HCT116 (cell line): ENCODE measurements at regions not wholly inside any gene's neighbourhood (a gene's known extent, or its start where the extent isn't known, plus 50 kb on each side); places are given as distances from the start of the nearest gene placed in this dataset.

Source experiments
- ATAC-seq: fragments of 200-7000 bp; cut with Tn5 transposase; 2 replicates; pipeline ENCODE4 v1.9.1; 2020; ENCODE audit warnings: mild to moderate bottlenecking, moderate library complexity
- BruUV-seq: library from RNA; stranded (reverse); fragments of 400-500 nt; replicated peaks from 2 replicates; lab custom pipeline; 2021; lab: Mats Ljungman, UMichigan
- CTCF ChIA-PET: fragments of 300-600 bp; sonication (Branson Sonifier 250); formaldehyde crosslinking; loops from one replicate; lab custom pipeline; 2021; ENCODE audit warnings: antibody characterized with exemption; lab: Charles Lee
- POLR2A ChIA-PET: fragments of 300-600, 350-600 bp; sonication (Branson Sonifier 250); formaldehyde crosslinking; loops from one replicate; lab custom pipeline; 2021; ENCODE audit warnings: antibody characterized with exemption; lab: Charles Lee
- RAD21 ChIA-PET, 2 experiments: fragments of 300-600 bp; sonication (Branson Sonifier 250); formaldehyde crosslinking; loops; one replicate each; lab custom pipeline; 2023; ENCODE audit warnings: low total read pairs in 2 of 2; ENCODE audit not compliant: uncharacterized antibody in 2 of 2, unreplicated experiment in 2 of 2, low non-redundant PET in 1 of 2; lab: Charles Lee
- DNase-seq: peaks from one replicate; pipeline ENCODE4 v3.0.0-alpha.2; 2010; ENCODE audit warnings: low read depth, low spot score
- H2AFZ ChIP-seq: fragments of 200-600 bp; shearing (Covaris generic), sonication (generic); 2 replicates; pipeline ENCODE4 v1.6.1; 2017; ENCODE audit warnings: low read depth, mixed run types, mixed read lengths, antibody characterized with exemption, low read length; ENCODE audit not compliant: poor library complexity, severe bottlenecking
- H3K27ac ChIP-seq: 2 replicates; pipeline ENCODE4 v1.5.1; 2012; ENCODE audit warnings: low read depth, low read length
- H3K27me3 ChIP-seq: fragments of 200-600 bp; sonication (generic); 2 replicates; pipeline ENCODE4 v1.6.1; 2016; ENCODE audit warnings: mixed run types, low read length, mixed read lengths; ENCODE audit not compliant: insufficient read depth
- H3K36me3 ChIP-seq, 2 experiments: fragments of 200-500 bp in 1 of 2; fragments of 200-600 bp in 1 of 2; sonication (Bioruptor generic) in 1 of 2; sonication (generic) in 1 of 2; 2 replicates each; pipeline versions ENCODE4 v1.5.1 to v1.6.1; 2014 to 2016; ENCODE audit warnings: low read length in 2 of 2, inconsistent platforms in 1 of 2, mixed read lengths in 1 of 2, mixed run types in 1 of 2; ENCODE audit not compliant: insufficient read depth in 2 of 2, control insufficient read depth in 1 of 2
- H3K4me1 ChIP-seq, 2 experiments: fragments of 200-600 bp in 1 of 2; sonication (generic) in 1 of 2; 2 replicates each; pipeline versions ENCODE4 v1.5.1 to v1.6.1; 2012 to 2017; ENCODE audit warnings: low read length in 2 of 2, inconsistent platforms in 1 of 2, mild to moderate bottlenecking in 1 of 2, mixed read lengths in 1 of 2, mixed run types in 1 of 2, moderate library complexity in 1 of 2; ENCODE audit not compliant: insufficient read depth in 2 of 2, control insufficient read depth in 1 of 2
- H3K4me2 ChIP-seq: fragments of 200-600 bp; sonication (generic); 2 replicates; pipeline ENCODE4 v1.6.1; 2017; ENCODE audit warnings: mixed run types, low read length, mixed read lengths
- H3K4me3 ChIP-seq, 2 experiments: fragments of 200-600 bp in 1 of 2; sonication (generic) in 1 of 2; replicated peaks in 1 of 2; 2 replicates each; pipeline ENCODE4 v1.5.1; 2011 to 2016; ENCODE audit warnings: low read length in 2 of 2, control low read depth in 1 of 2, low read depth in 1 of 2, mild to moderate bottlenecking in 1 of 2, mixed read lengths in 1 of 2, mixed run types in 1 of 2
- H3K79me2 ChIP-seq: fragments of 200-600 bp; sonication (generic); 2 replicates; pipeline ENCODE4 v1.6.1; 2017; ENCODE audit warnings: mild to moderate bottlenecking, mixed run types, low read length, moderate library complexity, mixed read lengths; ENCODE audit not compliant: insufficient read depth
- H3K9ac ChIP-seq: fragments of 200-600 bp; sonication (generic); 2 replicates; pipeline ENCODE4 v1.6.1; 2016; ENCODE audit warnings: low read length, mixed read lengths
- H3K9me2 ChIP-seq: fragments of 200-600 bp; sonication (generic), shearing (Covaris generic); 2 replicates; pipeline ENCODE4 v1.6.1; 2017; ENCODE audit warnings: mixed run types, mild to moderate bottlenecking, moderate library complexity; ENCODE audit not compliant: insufficient read depth
- H3K9me3 ChIP-seq, 2 experiments: fragments of 200-500 bp in 1 of 2; fragments of 200-600 bp in 1 of 2; sonication (Bioruptor generic) in 1 of 2; sonication (generic) in 1 of 2; 2 replicates each; pipeline ENCODE4 v1.6.1; 2014 to 2017; ENCODE audit warnings: low read length in 2 of 2, mixed read lengths in 2 of 2, inconsistent platforms in 1 of 2, low read depth in 1 of 2, mild to moderate bottlenecking in 1 of 2, mixed run types in 1 of 2, moderate library complexity in 1 of 2; ENCODE audit not compliant: control insufficient read depth in 1 of 2, insufficient read depth in 1 of 2
- H4K20me1 ChIP-seq: fragments of 200-600 bp; sonication (generic), shearing (Covaris generic); 2 replicates; pipeline ENCODE4 v1.6.1; 2017; ENCODE audit warnings: mixed run types, mild to moderate bottlenecking, moderate library complexity; ENCODE audit not compliant: insufficient read depth
- ATF3 ChIP-seq: IDR thresholded peaks from 2 replicates; pipeline ENCODE4 v1.6.1; 2012
- CBX3 ChIP-seq: IDR thresholded peaks from 2 replicates; pipeline ENCODE4 v1.6.1; 2012; ENCODE audit warnings: low read depth
- CEBPB ChIP-seq: IDR thresholded peaks from 2 replicates; pipeline ENCODE4 v1.6.1; 2012; ENCODE audit warnings: low read depth
- CTCF ChIP-seq, 3 experiments: fragments of 200-600 bp in 1 of 3; sonication (generic) in 1 of 3; IDR thresholded peaks in 2 of 3; conservative IDR thresholded peaks in 1 of 3; 2 replicates each; pipeline ENCODE4 v1.5.1; 2012 to 2017; ENCODE audit warnings: low read depth in 2 of 3, low read length in 2 of 3, antibody characterized with exemption in 1 of 3, borderline replicate concordance in 1 of 3, control low read depth in 1 of 3, mild to moderate bottlenecking in 1 of 3, mixed read lengths in 1 of 3, mixed run types in 1 of 3, moderate library complexity in 1 of 3; ENCODE audit not compliant: insufficient read depth in 1 of 3
- EZH2 ChIP-seq: fragments of 200-600 bp; sonication (generic); IDR thresholded peaks from 2 replicates; pipeline ENCODE4 v1.6.1; 2017; ENCODE audit warnings: antibody characterized with exemption, mixed run types
- EZH2phosphoT487 ChIP-seq: fragments of 200-600 bp; IDR thresholded peaks from 2 replicates; pipeline ENCODE4 v1.6.1; 2018; ENCODE audit warnings: antibody characterized with exemption, borderline replicate concordance
- FOSL1 ChIP-seq: IDR thresholded peaks from 2 replicates; pipeline ENCODE4 v1.6.1; 2012; ENCODE audit warnings: low read depth
- JUND ChIP-seq: IDR thresholded peaks from 2 replicates; pipeline ENCODE4 v1.6.1; 2012
- MAX ChIP-seq: IDR thresholded peaks from 2 replicates; pipeline ENCODE4 v1.6.1; 2012
- POLR2A ChIP-seq: IDR thresholded peaks from 2 replicates; pipeline ENCODE4 v1.7.0; 2011; ENCODE audit warnings: borderline replicate concordance; ENCODE audit not compliant: insufficient read depth, insufficient read length; ENCODE audit errors: extremely low read depth
- SIN3A ChIP-seq: IDR thresholded peaks from 2 replicates; pipeline ENCODE4 v1.6.1; 2012; ENCODE audit warnings: low read depth
- SP1 ChIP-seq: IDR thresholded peaks from 2 replicates; pipeline ENCODE4 v1.6.1; 2012; ENCODE audit warnings: low read depth
- YY1 ChIP-seq: IDR thresholded peaks from 2 replicates; pipeline ENCODE4 v1.6.1; 2011; ENCODE audit warnings: low read length, low read depth, moderate library complexity, mild to moderate bottlenecking; ENCODE audit not compliant: insufficient replicate concordance; ENCODE audit errors: extremely low read depth
- ZBTB33 ChIP-seq: IDR thresholded peaks from 2 replicates; pipeline ENCODE4 v1.6.1; 2011; ENCODE audit warnings: mild to moderate bottlenecking, low read length, moderate library complexity; ENCODE audit not compliant: insufficient replicate concordance; ENCODE audit errors: extremely low read depth
- ZNF274 ChIP-seq: fragments of 200-500 bp; sonication (Bioruptor generic); IDR thresholded peaks from 2 replicates; pipeline ENCODE4 v1.6.1; 2014; ENCODE audit warnings: mild to moderate bottlenecking, low read depth, low read length, inconsistent platforms
- intact Hi-C: fragments of 100-400 bp; cut with micrococcal nuclease; formaldehyde crosslinking; loops from 2 replicates; pipeline ENCODE4 v1.10.0; 2022

- Histone ChIP-seq H3K27me3 (no peaks in the 10 kb centered on the region), H3K27ac (no peak overlapping the region), H3K4me1 (no peaks in the 10 kb centered on the region), H3K79me2 (no peaks in the 10 kb centered on the region), H3K36me3 (no peaks in the 10 kb centered on the region), H3K9me2 (no peaks in the 10 kb centered on the region), H3K4me3 (no peak overlapping the region), H4K20me1 (no peaks in the 10 kb centered on the region), H3K9me3 (no peaks in the 10 kb centered on the region), H2AFZ (no peak overlapping the region), H3K9ac (no peak overlapping the region), H3K4me2 (no peak overlapping the region)
- RAD21 ChIA-PET = no interaction called here
- CTCF ChIA-PET = no interaction called here
- POLR2A ChIA-PET = no interaction called here
- ATAC-seq = no peak
- intact Hi-C loops = no loop called here
- TF ChIP-seq CEBPB = no peak
- TF ChIP-seq JUND = no peak
- TF ChIP-seq EZH2 = no peak
- no peak for TF ChIP-seq CTCF (IDR thresholded peaks at IDR 0.05 in 2 of 3, conservative IDR thresholded peaks at IDR 0.05 in 1 of 3; ENCODE audit: borderline replicate concordance in 1 of 3, insufficient read depth in 1 of 3, low read depth in 2 of 3, low read length in 2 of 3)
- no peak for TF ChIP-seq FOSL1
- TF ChIP-seq YY1 = no peak
- TF ChIP-seq EZH2phosphoT487 = no peak
- TF ChIP-seq ZBTB33 = no peak
- no peak for TF ChIP-seq ZNF274
- TF ChIP-seq ATF3 = no peak
- TF ChIP-seq MAX = no peak
- no peak for TF ChIP-seq SP1
- TF ChIP-seq POLR2A = no peak
- no peak for TF ChIP-seq SIN3A
- no peak for TF ChIP-seq CBX3
- BruUV-seq = no TSS peak
- no peak for DNase-seq
Observed at GRCh38 chr2:160703648-160704585, 210.3 kb upstream of the RBMS1 start.
